Loucy (cell line): ENCODE measurements at regions not wholly inside any gene's neighbourhood (a gene's known extent, or its start where the extent isn't known, plus 50 kb on each side); places are given as distances from the start of the nearest gene placed in this dataset.

Experiments used
- H2AFZ ChIP-seq: fragments of 200-600 bp; sonication (generic); 2 replicates; pipeline ENCODE4 v1.6.0; 2016; ENCODE audit warnings: antibody characterized with exemption, mild to moderate bottlenecking, low read length, moderate library complexity
- H3F3A ChIP-seq: fragments of 200-600 bp; 2 replicates; pipeline ENCODE4 v1.6.0; 2016; ENCODE audit warnings: antibody characterized with exemption, low read depth, mild to moderate bottlenecking
- H3K27me3 ChIP-seq: fragments of 200-600 bp; sonication (generic); 2 replicates; pipeline ENCODE4 v1.6.1; 2014; ENCODE audit warnings: low read length, mild to moderate bottlenecking; ENCODE audit not compliant: insufficient read depth, poor library complexity, severe bottlenecking
- H3K36me3 ChIP-seq: fragments of 200-600 bp; sonication (generic); 2 replicates; pipeline ENCODE4 v1.6.1; 2016; ENCODE audit warnings: low read length; ENCODE audit not compliant: insufficient read depth
- H3K4me1 ChIP-seq: fragments of 200-600 bp; sonication (generic); 2 replicates; pipeline ENCODE4 v1.5.1; 2014; ENCODE audit warnings: low read length, mild to moderate bottlenecking; ENCODE audit not compliant: insufficient read depth, poor library complexity, severe bottlenecking
- H3K4me2 ChIP-seq: fragments of 200-600 bp; sonication (generic); 2 replicates; pipeline ENCODE4 v1.6.0; 2014; ENCODE audit warnings: antibody characterized with exemption, low read length, low read depth, mild to moderate bottlenecking; ENCODE audit not compliant: poor library complexity, severe bottlenecking
- H3K4me3 ChIP-seq: fragments of 200-600 bp; sonication (generic); 2 replicates; pipeline ENCODE4 v1.5.1; 2014; ENCODE audit warnings: low read length, mild to moderate bottlenecking, mixed read lengths; ENCODE audit not compliant: poor library complexity, severe bottlenecking
- H3K79me2 ChIP-seq: fragments of 200-600 bp; sonication (generic); 2 replicates; pipeline ENCODE4 v1.6.1; 2014; ENCODE audit warnings: low read length; ENCODE audit not compliant: insufficient read depth
- H3K9ac ChIP-seq: fragments of 200-600 bp; sonication (generic); 2 replicates; pipeline ENCODE4 v1.6.0; 2014; ENCODE audit warnings: mild to moderate bottlenecking, low read depth, low read length, moderate library complexity; ENCODE audit not compliant: poor library complexity, severe bottlenecking
- H3K9me2 ChIP-seq: fragments of 200-600 bp; sonication (generic); replicated peaks from 2 replicates; pipeline ENCODE4 v1.6.1; 2016; ENCODE audit warnings: low read depth, low read length, mixed read lengths
- H3K9me3 ChIP-seq: fragments of 200-600 bp; sonication (generic); 2 replicates; pipeline ENCODE4 v1.6.1; 2014; ENCODE audit warnings: mild to moderate bottlenecking, antibody characterized with exemption, low read length, low read depth; ENCODE audit not compliant: insufficient read depth
- H4K20me1 ChIP-seq: fragments of 200-600 bp; sonication (generic); 2 replicates; pipeline ENCODE4 v1.6.0; 2014; ENCODE audit warnings: antibody characterized with exemption, low read length, mild to moderate bottlenecking; ENCODE audit not compliant: insufficient read depth, poor library complexity, severe bottlenecking
- EZH2phosphoT487 ChIP-seq: fragments of 200-600 bp; IDR thresholded peaks from 2 replicates; pipeline ENCODE4 v1.6.1; 2018; ENCODE audit warnings: antibody characterized with exemption, mild to moderate bottlenecking, moderate library complexity, borderline replicate concordance
- TF ChIP-seq, protein P1 (sequence below): fragments of 200-600 bp; sonication (generic); conservative IDR thresholded peaks from 2 replicates; pipeline ENCODE4 v1.5.1; 2014; ENCODE audit warnings: mild to moderate bottlenecking, antibody characterized with exemption, low read length

DNA sequence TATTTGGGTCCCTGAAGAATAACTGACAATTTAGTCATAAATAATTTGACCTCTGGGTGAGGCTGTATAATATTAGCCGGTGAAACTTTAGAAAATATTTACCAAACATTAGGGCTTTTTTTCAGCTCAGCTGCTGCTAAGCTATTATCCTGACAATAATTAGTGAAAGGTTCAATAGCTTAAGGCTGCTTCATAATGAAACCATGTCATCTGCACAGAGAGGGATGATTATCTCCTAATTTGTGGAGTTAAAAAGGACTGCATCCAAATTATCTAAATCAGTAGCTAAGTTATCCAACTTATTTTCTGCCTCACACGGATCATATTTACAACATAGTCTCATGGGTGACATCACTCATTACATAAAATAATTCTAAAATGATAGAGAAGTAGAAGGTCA lies 1249.8 kb downstream of the RAPGEF2 start:
- no peaks in the 10 kb centered on the region for H3K4me1 ChIP-seq
- no peak overlapping the region for H3K4me3 ChIP-seq
- H3K9me3 ChIP-seq: no peaks in the 10 kb centered on the region
- H3K9ac ChIP-seq: no peak overlapping the region
- no peaks in the 10 kb centered on the region for H3K79me2 ChIP-seq
- 0 out of 2 replicates have a peak, but pooled peaks cover 3% of the 10 kb centered on the region for H3K9me2 ChIP-seq
- H3K36me3 ChIP-seq: no peaks in the 10 kb centered on the region
- H2AFZ ChIP-seq: no peak overlapping the region
- no peaks in the 10 kb centered on the region for H3K27me3 ChIP-seq
- no peaks in the 10 kb centered on the region for H4K20me1 ChIP-seq
- no peak overlapping the region for H3K4me2 ChIP-seq
- no peak for TF ChIP-seq EZH2phosphoT487
- TF ChIP-seq, protein P1, sequence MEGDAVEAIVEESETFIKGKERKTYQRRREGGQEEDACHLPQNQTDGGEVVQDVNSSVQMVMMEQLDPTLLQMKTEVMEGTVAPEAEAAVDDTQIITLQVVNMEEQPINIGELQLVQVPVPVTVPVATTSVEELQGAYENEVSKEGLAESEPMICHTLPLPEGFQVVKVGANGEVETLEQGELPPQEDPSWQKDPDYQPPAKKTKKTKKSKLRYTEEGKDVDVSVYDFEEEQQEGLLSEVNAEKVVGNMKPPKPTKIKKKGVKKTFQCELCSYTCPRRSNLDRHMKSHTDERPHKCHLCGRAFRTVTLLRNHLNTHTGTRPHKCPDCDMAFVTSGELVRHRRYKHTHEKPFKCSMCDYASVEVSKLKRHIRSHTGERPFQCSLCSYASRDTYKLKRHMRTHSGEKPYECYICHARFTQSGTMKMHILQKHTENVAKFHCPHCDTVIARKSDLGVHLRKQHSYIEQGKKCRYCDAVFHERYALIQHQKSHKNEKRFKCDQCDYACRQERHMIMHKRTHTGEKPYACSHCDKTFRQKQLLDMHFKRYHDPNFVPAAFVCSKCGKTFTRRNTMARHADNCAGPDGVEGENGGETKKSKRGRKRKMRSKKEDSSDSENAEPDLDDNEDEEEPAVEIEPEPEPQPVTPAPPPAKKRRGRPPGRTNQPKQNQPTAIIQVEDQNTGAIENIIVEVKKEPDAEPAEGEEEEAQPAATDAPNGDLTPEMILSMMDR: no peak
- H3F3A ChIP-seq: no peaks in the 10 kb centered on the region

DNA sequence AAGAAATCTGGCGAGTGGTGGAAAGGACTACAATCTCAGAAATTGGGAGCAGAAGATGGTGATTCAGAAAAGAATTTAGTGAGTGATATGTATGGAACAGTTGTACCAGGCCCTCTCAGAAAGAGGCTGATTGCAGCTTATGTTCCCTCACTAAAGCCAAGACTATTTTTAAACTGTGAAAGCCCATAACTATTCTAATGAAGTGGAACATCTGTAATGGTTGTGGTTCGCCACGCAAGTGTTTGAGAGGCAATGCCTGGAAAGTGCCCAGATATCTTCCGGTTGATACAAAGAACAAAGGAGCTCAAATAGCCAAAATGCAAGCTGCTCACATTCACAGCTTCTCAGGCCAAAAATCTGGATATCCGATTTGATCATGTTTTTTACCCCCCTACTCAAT lies 1250.7 kb downstream of the RAPGEF2 start:
- Histone ChIP-seq H3F3A (no peaks in the 10 kb centered on the region), H4K20me1 (no peaks in the 10 kb centered on the region), H3K4me1 (no peaks in the 10 kb centered on the region), H3K9me3 (no peaks in the 10 kb centered on the region), H3K36me3 (no peaks in the 10 kb centered on the region), H3K27me3 (no peaks in the 10 kb centered on the region), H3K79me2 (no peaks in the 10 kb centered on the region), H3K4me2 (no peak overlapping the region), H2AFZ (no peak overlapping the region), H3K9ac (no peak overlapping the region), H3K9me2 (0 out of 2 replicates have a peak, but pooled peaks cover 3% of the 10 kb centered on the region), H3K4me3 (no peak overlapping the region)
- TF ChIP-seq, protein P1: no peak

DNA sequence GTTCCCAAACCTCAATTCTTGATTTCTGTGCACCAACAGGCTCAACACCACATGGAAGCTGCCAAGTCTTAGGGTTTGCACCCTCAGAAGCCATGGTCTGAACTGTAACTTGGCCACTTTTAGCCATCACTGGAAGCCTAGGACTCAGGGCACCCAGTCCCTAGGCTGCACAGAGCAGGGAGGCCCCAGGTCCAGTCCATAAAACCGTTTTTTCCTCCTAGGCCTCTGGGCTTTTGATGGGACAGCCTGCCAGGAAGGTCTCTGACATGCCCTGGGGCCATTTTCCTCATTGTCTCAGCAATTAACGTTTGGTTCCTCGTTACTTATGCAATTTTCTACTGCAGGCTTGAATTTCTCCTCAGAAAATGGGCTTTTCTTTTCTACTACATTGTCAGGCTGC lies 1259.6 kb downstream of the RAPGEF2 start:
- H3K4me1 ChIP-seq: no peaks in the 10 kb centered on the region
- TF ChIP-seq, protein P1: no peak
- no peak for TF ChIP-seq EZH2phosphoT487
- H4K20me1 ChIP-seq: no peaks in the 10 kb centered on the region
- no peaks in the 10 kb centered on the region for H3K36me3 ChIP-seq
- no peak overlapping the region for H3K4me2 ChIP-seq
- no peaks in the 10 kb centered on the region for H3K79me2 ChIP-seq
- no peaks in the 10 kb centered on the region for H3K9me3 ChIP-seq
- H3K27me3 ChIP-seq: no peaks in the 10 kb centered on the region
- H3K4me3 ChIP-seq: no peak overlapping the region
- no peak overlapping the region for H2AFZ ChIP-seq
- H3F3A ChIP-seq: no peaks in the 10 kb centered on the region
- no peaks in the 10 kb centered on the region for H3K9me2 ChIP-seq
- no peak overlapping the region for H3K9ac ChIP-seq
